Activated CD4-positive, alpha-beta memory T cell treated with anti-CD3 and anti-CD28 coated beads, Interleukin-2, amount 10 ng/mL, durations not matched to agents 7 days and 5 days (primary cell): ENCODE measurements at regions not wholly inside any gene's neighbourhood (a gene's known extent, or its start where the extent isn't known, plus 50 kb on each side); places are given as distances from the start of the nearest gene placed in this dataset.

Source experiments
- CTCF ChIA-PET: fragments of 350-600 bp; sonication (Branson Sonifier 250); formaldehyde crosslinking; loops from one replicate; lab custom pipeline; 2021; ENCODE audit warnings: antibody characterized with exemption, inconsistent platforms; lab: Charles Lee
- POLR2A ChIA-PET: fragments of 350-600 bp; sonication (Branson Sonifier 250); formaldehyde crosslinking; loops from one replicate; lab custom pipeline; 2021; ENCODE audit warnings: antibody characterized with exemption; lab: Charles Lee
- DNase-seq: peaks from one replicate; pipeline ENCODE4 v3.0.0-alpha.2; 2020
- H3K27ac Mint-ChIP-seq: one replicate; pipeline ENCODE4 v1.8.0; 2021; ENCODE audit warnings: mild to moderate bottlenecking, mixed read lengths
- H3K27me3 Mint-ChIP-seq: one replicate; pipeline ENCODE4 v1.8.0; 2021; ENCODE audit warnings: mixed read lengths
- H3K36me3 Mint-ChIP-seq: one replicate; pipeline ENCODE4 v1.8.0; 2021; ENCODE audit warnings: low read depth, mixed read lengths
- H3K4me1 Mint-ChIP-seq: one replicate; pipeline ENCODE4 v1.8.0; 2021; ENCODE audit warnings: mixed read lengths
- H3K4me3 Mint-ChIP-seq: one replicate; pipeline ENCODE4 v1.8.0; 2021; ENCODE audit warnings: mild to moderate bottlenecking, mixed read lengths
- H3K9me3 Mint-ChIP-seq: one replicate; pipeline ENCODE4 v1.8.0; 2021; ENCODE audit warnings: mixed read lengths

DNA sequence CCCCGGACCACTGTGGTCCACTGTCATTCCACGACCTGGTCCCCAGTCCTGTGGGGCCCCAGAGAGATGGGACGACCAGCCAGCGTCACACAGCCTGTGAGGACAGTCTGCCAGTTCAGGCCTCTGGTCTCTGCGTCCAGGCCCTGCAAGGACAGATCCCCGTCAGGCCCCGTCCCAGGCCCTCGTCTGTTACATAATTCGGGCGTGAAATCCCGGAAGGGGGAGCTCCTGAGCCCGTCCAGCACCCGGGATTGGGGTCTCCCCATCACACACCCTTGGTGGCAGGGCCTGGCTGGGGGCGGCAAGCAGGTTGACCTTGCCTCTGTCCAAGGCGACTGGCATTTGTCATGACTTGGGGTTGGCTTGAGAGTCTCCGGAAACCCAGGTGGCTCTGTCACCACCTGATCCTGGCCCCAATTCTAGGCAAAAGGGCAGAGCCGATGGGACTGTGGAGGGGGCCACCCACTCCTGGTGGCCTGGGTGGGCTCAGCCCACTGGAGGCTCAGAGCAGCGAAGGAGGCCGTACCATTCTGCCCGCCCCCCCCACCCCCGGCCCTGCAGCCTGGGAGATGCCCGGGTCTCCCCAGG, 73.8 kb upstream of the GATA5 start:
- no peak for DNase-seq
- H3K36me3 Mint-ChIP-seq: no peaks in the 10 kb centered on the region
- H3K9me3 Mint-ChIP-seq: no peaks in the 10 kb centered on the region
- ChIA-PET POLR2A (no interaction called here), CTCF (no interaction called here)
- no peak overlapping the region for H3K27ac Mint-ChIP-seq
- H3K27me3 Mint-ChIP-seq: peaks cover 30% of the 10 kb centered on the region
- H3K4me3 Mint-ChIP-seq: no peak overlapping the region
- H3K4me1 Mint-ChIP-seq: peaks cover 1% of the 10 kb centered on the region

- peaks cover 1% of the 10 kb centered on the region for H3K4me1 Mint-ChIP-seq
- ChIA-PET CTCF (no interaction called here), POLR2A (no interaction called here)
- H3K27ac Mint-ChIP-seq: no peak overlapping the region
- peaks cover 30% of the 10 kb centered on the region for H3K27me3 Mint-ChIP-seq
- no peak overlapping the region for H3K4me3 Mint-ChIP-seq
- no peak for DNase-seq
- H3K9me3 Mint-ChIP-seq: no peaks in the 10 kb centered on the region
- no peaks in the 10 kb centered on the region for H3K36me3 Mint-ChIP-seq
Measured at GRCh38 chr20:62550087-62550632, 74.4 kb upstream of the GATA5 start.

- CTCF ChIA-PET: no interaction called here
- Mint-ChIP-seq H3K4me1 (peaks cover 1% of the 10 kb centered on the region), H3K27ac (no peak overlapping the region), H3K4me3 (no peak overlapping the region), H3K27me3 (peaks cover 30% of the 10 kb centered on the region), H3K9me3 (no peaks in the 10 kb centered on the region), H3K36me3 (no peaks in the 10 kb centered on the region)
- no peak for DNase-seq
- POLR2A ChIA-PET: interaction anchor here (0.8 kb wide), 1 partner anchor 8 kb away, joined by 3 read pairs; no protein-coding TSS in a partner anchor
Measured at GRCh38 chr20:62551407-62552323, 75.9 kb upstream of the GATA5 start.

- no peak overlapping the region for H3K27ac Mint-ChIP-seq
- no peaks in the 10 kb centered on the region for H3K9me3 Mint-ChIP-seq
- no peak overlapping the region for H3K4me3 Mint-ChIP-seq
- ChIA-PET CTCF (no interaction called here), POLR2A (no interaction called here)
- peaks cover 30% of the 10 kb centered on the region for H3K27me3 Mint-ChIP-seq
- H3K4me1 Mint-ChIP-seq: peaks cover 1% of the 10 kb centered on the region
- no peaks in the 10 kb centered on the region for H3K36me3 Mint-ChIP-seq
- DNase-seq: no peak
Measured at GRCh38 chr20:62552613-62553012, 76.8 kb upstream of the GATA5 start.

DNA sequence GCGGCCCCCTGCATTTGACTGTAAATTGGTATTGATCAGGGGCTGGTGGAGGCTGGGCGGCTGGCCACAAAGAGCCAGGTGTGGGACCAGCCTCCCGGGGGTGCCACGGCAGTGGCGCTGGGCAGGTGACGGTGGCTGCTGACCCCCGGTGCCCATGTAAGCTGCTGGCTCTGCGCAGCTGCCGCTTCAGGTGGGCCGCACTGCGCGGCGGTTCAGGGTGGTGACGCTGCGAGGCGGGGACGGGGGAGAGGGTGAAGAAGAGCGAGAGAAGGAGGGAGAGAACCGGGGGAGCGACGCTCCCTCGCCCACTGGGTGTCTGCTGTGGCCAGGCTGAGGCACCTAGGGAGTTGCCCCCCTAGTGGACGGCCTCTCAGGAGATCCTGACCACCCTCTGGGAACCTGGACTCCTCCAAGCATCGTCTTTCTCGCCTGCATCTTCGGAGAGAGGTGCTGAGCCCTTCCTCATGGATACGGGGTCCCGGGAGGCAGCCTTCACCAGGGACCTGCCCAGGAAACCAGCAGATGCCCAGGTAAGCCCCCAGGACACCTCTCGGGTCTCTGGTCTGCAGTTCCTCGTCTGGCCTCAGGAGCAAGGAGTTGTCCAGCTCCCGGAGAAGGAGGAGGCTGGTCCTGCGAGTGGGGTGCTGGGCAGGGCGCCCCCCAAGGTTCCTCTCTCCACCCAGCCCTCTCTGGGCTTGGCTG, 77.5 kb upstream of the GATA5 start:
- DNase-seq: no peak
- Mint-ChIP-seq H3K4me1 (peaks cover 1% of the 10 kb centered on the region), H3K27ac (no peak overlapping the region), H3K9me3 (no peaks in the 10 kb centered on the region), H3K36me3 (no peaks in the 10 kb centered on the region), H3K4me3 (no peak overlapping the region), H3K27me3 (peaks cover 28% of the 10 kb centered on the region)
- POLR2A ChIA-PET: no interaction called here
- CTCF ChIA-PET: no interaction called here

GRCh38 chr20:62553838-62554161, 78.0 kb upstream of the GATA5 start:
- ChIA-PET POLR2A (no interaction called here), CTCF (no interaction called here)
- Mint-ChIP-seq H3K36me3 (no peaks in the 10 kb centered on the region), H3K27me3 (peaks cover 23% of the 10 kb centered on the region), H3K4me1 (peaks cover under 1% of the 10 kb centered on the region), H3K4me3 (no peak overlapping the region), H3K9me3 (no peaks in the 10 kb centered on the region), H3K27ac (no peak overlapping the region)
- DNase-seq: no peak

GRCh38 chr20:62554214-62554897, 78.6 kb upstream of the GATA5 start:
- no peak for DNase-seq
- Mint-ChIP-seq H3K36me3 (no peaks in the 10 kb centered on the region), H3K4me3 (no peak overlapping the region), H3K9me3 (no peaks in the 10 kb centered on the region), H3K27ac (no peak overlapping the region), H3K4me1 (no peaks in the 10 kb centered on the region), H3K27me3 (peaks cover 18% of the 10 kb centered on the region)
- POLR2A ChIA-PET: no interaction called here
- CTCF ChIA-PET: no interaction called here

- no peaks in the 10 kb centered on the region for H3K9me3 Mint-ChIP-seq
- no peak overlapping the region for H3K27ac Mint-ChIP-seq
- no peak for DNase-seq
- no peaks in the 10 kb centered on the region for H3K36me3 Mint-ChIP-seq
- H3K4me1 Mint-ChIP-seq: no peaks in the 10 kb centered on the region
- peaks cover 17% of the 10 kb centered on the region for H3K27me3 Mint-ChIP-seq
- H3K4me3 Mint-ChIP-seq: no peak overlapping the region
- ChIA-PET POLR2A (no interaction called here), CTCF (no interaction called here)
Measured at GRCh38 chr20:62554898-62555641, 79.3 kb upstream of the GATA5 start.

DNA sequence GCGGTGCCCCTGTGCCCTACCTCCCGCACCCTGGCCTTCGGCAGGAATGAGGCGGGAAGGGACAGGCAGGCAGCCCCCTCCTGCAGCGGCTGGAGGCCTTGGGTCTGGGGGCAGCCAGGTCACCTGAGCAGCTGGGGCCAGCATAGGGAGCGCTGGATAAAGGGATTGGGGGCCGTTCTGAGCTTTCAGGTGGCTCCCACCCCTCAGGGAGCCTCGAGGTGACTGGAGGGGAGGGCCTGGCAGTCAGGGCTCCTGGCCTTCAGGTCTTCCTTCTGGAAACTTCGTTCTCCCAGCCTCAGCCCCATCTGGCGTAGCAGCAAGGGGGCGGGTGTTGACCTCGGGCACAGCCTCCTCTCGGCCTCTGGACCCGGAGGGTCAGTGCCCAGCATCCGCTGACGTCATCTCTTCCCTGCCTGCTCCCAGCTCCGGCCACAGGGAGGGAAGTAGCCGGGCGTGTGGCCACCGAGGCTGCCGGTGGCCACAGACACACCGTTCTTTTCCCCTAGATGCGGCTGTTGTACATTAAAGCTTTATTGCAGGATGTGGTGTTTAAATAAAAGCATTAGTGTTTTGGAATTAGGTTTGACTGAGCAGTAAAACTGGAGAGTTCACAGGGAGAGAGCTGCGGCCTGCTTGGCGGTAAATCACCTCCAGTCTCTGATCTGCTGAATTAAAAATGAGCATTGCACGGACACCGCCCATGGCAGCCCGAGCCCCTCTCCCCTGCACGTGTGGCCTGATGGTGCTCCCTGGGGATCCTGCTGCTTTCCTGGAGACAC, 80.0 kb upstream of the GATA5 start:
- no peak for DNase-seq
- Mint-ChIP-seq H3K4me3 (no peak overlapping the region), H3K27ac (no peak overlapping the region), H3K27me3 (peaks cover 15% of the 10 kb centered on the region), H3K36me3 (no peaks in the 10 kb centered on the region), H3K4me1 (no peaks in the 10 kb centered on the region), H3K9me3 (no peaks in the 10 kb centered on the region)
- POLR2A ChIA-PET: no interaction called here
- CTCF ChIA-PET: no interaction called here

DNA sequence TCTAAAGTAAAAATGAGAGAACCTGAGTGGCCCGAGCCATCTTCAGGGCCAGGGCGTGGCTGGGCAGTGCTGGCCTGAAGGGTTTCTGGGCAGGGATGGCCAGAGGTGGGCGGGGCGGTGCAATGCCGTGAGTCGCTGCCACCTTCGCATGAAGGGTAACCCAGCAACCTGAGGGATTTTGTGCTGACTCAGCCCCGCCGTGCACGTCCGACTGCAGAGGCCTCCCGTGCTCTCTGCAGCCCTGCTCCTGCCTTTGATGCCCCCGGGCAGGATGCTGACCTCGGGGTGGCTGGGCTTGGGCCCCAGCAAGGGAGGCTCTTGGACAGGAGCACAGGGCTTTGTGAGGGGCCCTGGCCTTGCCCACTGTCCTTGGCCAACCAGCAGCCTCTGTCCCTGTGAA, 81.7 kb upstream of the GATA5 start:
- DNase-seq: no peak
- H3K9me3 Mint-ChIP-seq: no peaks in the 10 kb centered on the region
- no peak overlapping the region for H3K27ac Mint-ChIP-seq
- ChIA-PET POLR2A (no interaction called here), CTCF (no interaction called here)
- no peaks in the 10 kb centered on the region for H3K36me3 Mint-ChIP-seq
- no peaks in the 10 kb centered on the region for H3K4me1 Mint-ChIP-seq
- H3K27me3 Mint-ChIP-seq: peaks cover 16% of the 10 kb centered on the region
- no peak overlapping the region for H3K4me3 Mint-ChIP-seq

GRCh38 chr20:62557999-62558408, 82.2 kb upstream of the GATA5 start:
- no peaks in the 10 kb centered on the region for H3K4me1 Mint-ChIP-seq
- peaks cover 13% of the 10 kb centered on the region for H3K27me3 Mint-ChIP-seq
- DNase-seq: no peak
- CTCF ChIA-PET: no interaction called here
- POLR2A ChIA-PET: no interaction called here
- no peaks in the 10 kb centered on the region for H3K9me3 Mint-ChIP-seq
- H3K27ac Mint-ChIP-seq: no peak overlapping the region
- no peak overlapping the region for H3K4me3 Mint-ChIP-seq
- no peaks in the 10 kb centered on the region for H3K36me3 Mint-ChIP-seq

DNA sequence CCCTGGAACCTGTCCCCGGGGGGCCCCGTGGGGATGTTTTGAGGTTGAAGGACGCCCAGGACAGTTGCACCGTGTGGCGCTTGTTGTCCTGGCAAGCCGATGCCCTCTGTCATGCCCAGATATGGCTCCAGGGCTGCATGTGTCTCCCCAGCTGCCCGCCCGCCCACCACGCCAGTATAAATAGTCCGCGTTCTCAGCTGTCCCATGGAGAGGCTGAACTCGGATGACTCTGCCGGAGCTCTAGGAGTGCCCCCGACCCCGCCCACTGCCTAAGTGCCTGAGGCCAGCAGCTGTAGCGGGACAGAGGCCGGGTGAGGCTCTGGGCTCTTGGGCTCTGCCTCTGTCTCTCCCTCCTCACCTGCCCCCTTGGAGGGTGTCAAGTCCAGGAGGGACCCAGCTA, 83.0 kb upstream of the GATA5 start:
- peaks cover 10% of the 10 kb centered on the region for H3K27me3 Mint-ChIP-seq
- no peak for DNase-seq
- no peaks in the 10 kb centered on the region for H3K4me1 Mint-ChIP-seq
- no peak overlapping the region for H3K27ac Mint-ChIP-seq
- POLR2A ChIA-PET: no interaction called here
- CTCF ChIA-PET: no interaction called here
- H3K9me3 Mint-ChIP-seq: no peaks in the 10 kb centered on the region
- no peak overlapping the region for H3K4me3 Mint-ChIP-seq
- H3K36me3 Mint-ChIP-seq: no peaks in the 10 kb centered on the region
